Activated T-cell treated with anti-CD3 and anti-CD28 coated beads for 24 hours (primary cell): ENCODE measurements at regions not wholly inside any gene's neighbourhood (a gene's known extent, or its start where the extent isn't known, plus 50 kb on each side); places are given as distances from the start of the nearest gene placed in this dataset.

Experiments used
- DNase-seq: peaks from one replicate; pipeline ENCODE4 v3.0.0-alpha.2; 2020; ENCODE audit warnings: low read depth

DNA sequence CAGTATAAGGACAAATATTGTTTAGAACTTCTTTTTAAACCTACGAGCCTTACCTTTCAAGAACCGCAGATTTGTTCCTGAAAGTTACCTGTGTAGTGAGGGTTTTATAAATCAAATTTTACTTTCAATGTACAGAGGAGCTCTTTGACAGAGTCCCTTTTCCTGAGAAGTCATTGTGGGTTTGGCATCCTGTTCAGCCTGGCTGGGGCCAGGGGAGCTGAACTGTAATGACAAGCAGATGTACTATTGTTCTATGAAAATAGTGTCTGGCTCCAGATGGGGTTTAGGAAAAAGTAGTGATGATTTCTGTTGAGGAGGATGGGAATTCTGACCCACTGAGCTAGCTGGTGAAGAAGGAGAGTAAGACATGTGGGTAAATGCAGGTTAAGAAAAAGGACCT, 196.2 kb upstream of the PGRMC2 start:
- no peak for DNase-seq

DNA sequence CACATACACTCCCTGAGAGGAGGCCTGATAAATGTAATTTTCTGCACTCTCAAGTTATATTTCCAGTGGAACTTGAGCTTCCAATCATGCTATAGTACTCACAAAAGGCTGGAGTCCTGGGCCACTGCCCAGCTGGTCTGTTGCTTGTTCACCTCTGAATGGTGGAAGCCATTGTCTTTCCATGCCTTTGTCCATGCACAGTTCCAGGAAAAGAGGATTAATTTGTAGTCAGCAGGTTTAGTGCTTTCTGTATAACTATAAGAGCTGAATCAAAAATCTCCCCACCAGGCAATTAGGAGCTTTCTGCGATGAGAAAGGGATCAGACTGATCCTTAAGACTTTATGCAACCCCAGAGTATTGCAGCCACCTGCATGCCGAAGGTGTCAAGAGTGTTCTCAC, 195.4 kb upstream of the PGRMC2 start:
- DNase-seq: no peak

DNA sequence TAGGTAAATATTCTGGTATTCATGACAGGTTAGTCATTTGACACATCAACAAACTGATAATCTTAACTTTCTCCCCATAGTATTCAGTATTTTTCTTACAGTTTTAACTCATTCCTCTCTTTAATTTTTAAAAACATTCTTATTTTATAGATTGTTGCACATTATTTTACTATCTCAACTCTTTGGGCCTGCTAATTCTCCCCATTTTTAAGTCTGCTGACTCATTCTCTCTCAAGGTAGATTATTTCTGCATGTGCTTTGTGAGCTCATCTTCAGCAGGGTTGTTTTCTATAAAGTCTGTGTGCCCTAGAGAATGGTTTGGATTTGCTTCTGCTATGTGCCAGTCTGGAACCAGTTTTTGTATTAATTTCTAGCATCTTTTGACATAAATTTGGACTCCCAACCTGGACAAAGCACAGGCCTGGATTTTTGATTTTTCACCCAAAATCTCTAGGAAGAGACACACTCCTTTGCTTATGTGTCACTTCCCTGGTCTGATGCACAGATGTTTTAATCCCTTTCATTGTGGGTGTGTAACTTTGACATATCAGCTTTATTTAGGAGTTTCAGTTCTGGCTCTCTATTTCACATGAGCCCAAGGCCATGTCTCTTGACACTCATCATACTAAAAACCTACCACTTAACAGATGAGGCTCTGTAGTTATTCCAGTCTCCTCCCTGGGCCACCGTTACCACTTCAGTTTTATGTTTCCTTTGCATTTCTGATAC, 194.3 kb upstream of the PGRMC2 start:
- no peak for DNase-seq

DNA sequence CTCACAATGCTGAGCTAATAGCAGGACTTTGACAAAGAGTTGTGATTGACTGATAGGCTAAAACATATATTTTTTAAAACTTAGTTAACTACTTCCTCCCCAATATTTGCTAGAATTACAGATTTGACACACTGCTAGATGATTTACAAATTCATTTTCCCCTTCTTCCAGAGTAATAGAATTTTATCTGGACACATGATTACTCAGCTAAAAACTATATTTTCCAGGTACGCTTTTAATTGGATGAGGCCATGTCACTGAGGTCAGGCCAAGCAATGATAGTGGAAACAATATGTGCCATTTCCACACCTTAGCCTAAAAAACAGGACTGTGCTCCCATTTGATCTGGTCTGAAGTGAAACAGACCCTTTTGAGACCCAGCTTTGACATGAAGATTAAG, 193.3 kb upstream of the PGRMC2 start:
- no peak for DNase-seq

DNA sequence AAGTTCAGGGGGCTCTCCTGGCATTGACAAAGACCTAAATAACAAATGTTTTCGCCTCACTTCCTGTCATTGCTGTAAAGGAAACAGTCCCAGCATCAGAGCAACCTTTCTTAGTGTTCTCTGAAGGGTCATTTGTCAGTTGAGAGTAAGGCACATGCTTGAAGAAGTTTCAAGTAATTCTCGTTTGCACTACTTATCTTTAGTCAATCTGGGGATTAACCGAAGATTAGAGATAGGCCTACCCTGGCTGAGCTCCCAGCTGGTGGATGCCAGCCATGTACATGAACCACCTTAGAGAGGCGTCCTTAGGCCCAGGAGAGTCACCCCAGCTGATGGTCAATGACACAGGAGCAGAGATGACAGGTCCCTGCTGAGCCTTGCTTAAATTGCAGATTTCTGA, 189.9 kb upstream of the PGRMC2 start:
- no peak for DNase-seq

DNA sequence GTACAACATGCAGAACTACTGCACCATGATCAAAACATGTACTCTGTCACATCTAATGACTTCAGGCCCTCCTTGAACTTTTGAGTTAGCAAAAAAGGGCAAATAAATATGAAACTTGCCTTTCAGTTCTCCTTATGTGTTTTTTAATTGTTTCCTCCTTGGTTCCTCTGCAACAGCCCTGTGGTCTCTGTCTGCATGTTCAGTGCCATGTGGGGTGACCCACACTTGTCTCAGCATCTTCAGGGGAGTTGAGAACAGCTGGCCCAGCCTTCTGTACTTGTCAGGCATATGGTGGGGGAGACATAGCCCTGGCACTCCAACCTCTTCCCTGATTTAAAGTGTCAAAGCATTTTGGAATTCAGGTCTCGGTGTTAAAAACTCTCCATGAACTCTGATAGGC, 188.0 kb upstream of the PGRMC2 start:
- no peak for DNase-seq

DNA sequence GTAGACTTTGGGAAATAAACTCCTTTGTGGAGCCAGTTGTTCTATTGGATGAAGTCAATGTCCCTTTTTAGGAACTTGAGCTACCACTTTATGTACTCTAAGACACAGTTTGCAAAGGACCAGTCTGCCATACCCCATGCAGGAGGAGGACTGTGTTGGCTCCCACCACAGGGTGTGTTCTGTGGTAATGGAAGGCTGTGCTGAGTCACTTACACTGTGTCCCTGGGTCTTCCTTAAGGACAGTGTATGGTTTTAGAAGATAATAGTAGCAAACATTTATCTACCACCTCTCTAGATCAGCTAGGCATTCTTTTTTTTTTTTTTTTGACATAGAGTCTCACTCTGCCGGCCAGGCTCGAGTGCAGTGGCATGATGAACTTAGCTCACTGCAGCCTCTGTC, 184.0 kb upstream of the PGRMC2 start:
- no peak for DNase-seq

DNA sequence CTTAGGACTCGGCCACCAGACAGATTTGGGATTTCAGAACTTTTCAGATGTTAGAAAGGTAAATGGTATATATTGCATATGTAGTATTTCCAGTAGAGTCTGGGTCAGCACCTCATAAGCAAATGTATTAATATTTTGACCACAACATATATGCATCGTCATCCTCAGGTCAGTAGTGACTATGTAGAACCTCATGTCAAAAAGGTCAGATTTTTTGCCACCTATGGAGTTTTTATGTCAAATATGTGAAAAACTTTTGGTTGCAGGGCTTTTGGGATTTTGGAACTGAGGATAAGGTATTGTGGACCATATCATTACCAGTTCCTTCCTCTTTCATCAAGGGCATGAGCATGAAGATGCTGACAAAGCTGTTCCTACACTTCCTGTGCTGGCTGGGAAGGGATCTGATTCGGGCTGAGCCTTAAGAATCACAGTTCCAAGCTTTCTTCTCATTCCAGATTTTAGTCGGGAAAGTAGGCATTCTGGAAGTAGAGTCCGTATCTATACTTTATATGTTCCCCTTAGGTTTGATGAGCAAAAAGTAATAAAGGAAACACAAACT, 183.0 kb upstream of the PGRMC2 start:
- no peak for DNase-seq

DNA sequence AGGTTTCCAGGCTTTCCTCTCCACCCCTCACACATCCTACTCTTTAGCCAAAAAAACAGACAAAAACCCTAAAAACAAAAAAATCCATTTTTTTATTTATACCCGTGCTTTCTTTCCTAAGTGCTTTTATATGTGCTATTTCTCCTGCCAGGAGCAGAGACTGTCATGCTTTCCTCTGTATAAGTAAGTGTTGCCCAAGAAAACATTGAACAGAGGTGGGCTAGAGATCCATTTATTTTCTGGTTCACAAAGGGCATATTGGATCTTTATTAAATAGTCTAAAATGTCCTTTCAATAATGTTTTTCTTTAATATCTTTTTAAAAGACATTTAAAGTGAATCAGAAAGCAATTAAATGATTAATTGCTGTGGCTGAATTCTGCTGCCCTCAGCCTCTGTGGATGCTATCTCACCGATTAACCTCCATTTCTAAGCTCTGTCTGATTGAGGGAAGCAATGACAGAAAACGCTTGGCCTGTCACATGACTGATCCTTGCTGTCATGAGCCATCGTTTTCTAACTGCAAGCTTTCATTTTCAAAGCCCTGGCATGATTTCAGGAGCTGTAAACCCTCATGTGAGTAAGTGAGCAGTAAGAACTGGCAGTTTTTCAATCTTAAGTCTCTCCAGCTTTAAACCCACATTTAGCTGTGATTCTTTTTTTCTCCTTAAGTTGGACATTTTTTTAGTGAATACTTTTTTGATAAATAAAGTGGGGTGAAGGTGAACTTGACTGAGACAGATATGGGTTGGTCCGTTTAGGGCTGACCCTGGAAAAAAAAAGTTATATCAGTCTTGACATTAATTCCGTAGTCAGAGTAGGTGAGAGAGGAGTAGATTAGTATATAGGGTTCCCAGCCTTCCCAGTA, 180.7 kb upstream of the PGRMC2 start:
- DNase-seq: no peak

DNA sequence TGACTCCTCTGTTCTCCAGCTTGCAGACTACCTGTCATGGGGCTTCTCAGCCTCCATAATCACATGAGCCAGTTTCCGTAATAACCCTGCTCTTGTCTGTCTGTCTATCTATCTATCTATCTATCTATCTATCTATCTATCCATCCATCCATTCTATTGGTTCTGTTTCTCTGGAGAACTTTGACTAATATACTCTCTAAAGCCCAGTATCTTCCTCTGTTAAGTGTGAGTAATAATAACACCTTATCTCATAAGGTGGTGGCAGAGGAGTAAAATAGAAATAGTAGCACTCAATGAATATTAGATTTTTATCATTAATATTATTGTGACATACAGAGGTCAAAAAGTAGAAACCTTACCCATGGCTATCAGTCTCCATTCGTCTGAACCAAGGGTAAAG, 177.9 kb upstream of the PGRMC2 start:
- no peak for DNase-seq

DNA sequence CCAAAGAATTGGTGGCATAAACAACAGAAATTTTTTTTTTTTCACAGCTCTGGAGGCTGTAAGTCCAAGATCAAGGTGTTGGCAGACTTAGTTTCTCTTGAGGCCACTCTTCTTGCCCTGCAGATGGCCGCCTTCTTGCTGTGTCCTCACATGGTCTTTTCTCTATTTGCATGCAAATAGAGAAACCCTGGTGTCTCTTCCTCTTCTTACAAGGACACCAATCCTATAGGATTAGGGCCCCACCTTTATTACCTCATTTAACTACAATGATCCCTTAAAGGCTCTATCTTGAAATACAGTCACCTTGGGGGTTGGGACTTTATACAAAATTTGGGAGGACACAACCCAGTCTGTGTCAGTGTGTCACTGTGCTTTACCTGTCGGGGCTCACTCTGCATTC, 175.4 kb upstream of the PGRMC2 start:
- DNase-seq: no peak

DNA sequence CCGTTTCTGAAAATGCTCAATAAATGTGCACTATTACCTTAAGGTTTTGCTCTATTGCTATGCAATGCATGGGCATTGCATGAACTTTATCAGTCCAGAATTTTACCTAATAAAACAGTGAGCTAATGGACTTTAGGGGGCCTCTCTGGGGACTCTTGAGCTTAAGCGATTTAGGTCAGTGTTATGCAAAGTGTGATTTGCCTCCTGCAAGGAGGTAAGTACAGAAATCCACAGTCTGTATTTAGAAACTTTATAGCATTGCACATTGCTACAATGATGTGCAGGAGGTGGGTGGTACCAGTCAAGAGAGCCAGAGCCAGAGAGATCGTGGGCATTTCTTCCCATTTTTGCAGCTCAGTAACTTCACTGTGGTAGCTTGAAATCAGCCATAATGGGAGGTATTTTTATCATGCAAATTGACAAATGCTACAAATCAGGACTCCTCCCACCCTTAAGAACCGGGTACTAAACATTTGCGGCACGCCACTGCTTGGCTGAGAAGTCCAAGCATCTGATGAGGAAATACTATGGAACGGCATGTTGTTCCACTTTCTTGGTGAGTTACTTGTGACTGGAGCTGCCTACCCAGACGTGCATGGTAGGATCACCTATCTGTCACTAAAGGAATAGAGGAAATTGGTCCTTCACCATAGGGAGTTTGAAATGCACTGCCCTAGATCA, 174.6 kb upstream of the PGRMC2 start:
- DNase-seq: no peak

DNA sequence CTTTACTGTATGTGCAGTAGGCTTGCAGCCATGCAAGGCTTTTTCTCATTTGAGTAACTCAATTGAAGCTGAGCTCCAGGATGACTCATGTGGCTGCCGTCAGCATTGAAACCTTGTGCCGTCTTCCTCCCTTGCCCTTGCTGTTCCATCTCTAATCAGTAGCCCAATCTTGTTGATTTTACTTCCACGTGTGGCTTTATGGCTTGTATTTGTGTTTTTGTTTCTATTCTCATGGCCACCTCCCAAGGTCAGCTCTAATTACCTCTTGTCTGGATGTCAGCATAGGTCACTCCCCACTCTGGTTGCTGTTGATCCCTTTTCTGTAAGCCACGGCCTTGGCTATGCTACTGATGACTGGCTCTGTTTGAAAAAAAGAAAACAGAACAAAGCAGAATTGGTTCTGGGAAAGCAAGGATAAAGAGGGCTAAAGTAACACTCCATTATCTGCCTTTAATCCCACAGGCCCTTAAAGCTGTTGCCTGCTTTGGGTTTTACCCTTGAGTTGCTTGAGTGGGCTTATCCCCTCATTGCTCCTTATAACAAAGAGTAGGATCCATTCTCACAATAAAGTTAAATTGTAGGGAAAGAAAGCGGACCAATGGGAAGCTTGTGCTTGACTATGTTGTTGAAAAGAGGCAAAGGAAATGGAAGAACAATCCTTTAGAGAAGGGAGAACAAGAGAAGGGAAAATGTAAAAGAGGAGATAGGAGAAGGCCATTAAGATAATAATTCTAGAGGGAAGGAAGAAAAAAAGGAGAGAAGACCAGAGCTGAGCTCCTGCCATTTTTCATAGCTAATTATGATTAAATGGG, 173.9 kb upstream of the PGRMC2 start:
- no peak for DNase-seq

DNA sequence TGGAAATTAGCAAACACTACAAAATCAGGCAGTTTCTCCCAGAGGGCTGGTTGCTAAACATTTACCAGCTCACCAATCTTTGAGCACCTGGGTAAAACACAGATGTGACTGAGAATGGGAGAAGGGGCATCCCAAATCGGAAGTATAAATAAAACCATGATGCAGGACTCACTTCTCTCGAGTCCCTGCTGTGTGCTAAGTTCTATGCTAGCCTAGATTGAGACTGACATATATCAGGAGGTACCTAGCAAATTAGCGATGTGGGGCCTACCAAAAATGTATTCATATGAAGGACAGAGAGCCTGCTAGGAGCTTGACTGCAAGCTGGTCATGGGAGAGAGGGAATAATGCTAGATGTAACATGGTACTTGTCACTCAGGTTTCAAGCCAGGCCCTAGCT, 171.9 kb upstream of the PGRMC2 start:
- DNase-seq: no peak

DNA sequence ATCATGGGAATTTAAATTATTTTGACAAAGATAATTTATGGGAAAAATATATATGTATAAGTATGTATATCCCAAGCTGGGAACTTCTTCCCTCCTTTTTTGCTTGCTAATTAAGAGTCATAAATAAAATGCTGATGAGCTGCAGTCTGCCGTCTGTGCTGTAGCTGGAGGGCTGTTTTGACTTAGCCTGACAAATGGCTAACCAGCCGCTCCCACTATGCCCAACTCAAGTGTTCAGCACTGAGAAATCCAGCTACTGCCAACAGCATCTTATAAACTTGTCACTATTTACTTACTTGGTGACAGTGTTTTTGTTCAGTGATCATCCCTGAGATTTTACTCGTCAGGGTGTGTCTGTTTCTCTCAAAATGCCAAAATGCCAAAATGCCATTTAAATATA, 171.2 kb upstream of the PGRMC2 start:
- DNase-seq: no peak

DNA sequence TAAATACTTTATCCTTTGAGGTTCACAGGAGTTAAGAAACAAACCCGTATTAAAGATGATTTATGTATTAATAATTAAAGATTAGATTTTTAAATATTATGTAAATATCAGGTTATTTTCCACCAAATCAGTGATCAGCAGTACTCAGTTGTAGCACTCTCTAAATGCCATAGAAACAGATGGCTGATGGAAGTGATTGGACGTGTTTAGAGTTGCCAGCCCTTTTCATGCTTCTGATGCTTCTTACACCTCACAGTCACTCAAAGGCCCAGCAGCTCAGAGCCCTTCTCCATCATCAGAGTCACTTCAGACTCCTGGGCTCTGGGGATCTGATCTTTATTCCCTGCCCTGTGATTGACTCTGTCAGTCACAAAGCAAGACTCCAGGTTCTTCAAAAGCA, 170.1 kb upstream of the PGRMC2 start:
- DNase-seq: no peak

DNA sequence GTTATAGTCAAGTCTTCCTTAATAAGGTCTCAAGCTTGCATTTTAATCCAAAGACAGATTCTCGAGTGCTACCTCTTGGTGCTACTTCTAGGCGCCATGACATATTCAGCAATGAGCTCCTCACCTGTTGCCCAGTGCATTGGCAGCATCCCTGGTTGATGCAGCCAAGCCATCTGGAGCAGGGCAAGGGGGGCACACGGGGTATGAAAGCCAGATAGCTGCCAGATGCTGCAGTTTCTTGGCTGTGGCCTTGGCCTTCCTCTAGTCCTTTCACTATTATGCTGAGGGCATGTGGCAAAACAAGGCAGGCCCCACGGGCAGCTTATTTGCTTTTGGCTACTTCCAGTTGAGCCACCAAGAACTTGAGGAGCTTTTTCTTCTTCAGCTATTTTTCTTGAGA, 168.6 kb upstream of the PGRMC2 start:
- no peak for DNase-seq

DNA sequence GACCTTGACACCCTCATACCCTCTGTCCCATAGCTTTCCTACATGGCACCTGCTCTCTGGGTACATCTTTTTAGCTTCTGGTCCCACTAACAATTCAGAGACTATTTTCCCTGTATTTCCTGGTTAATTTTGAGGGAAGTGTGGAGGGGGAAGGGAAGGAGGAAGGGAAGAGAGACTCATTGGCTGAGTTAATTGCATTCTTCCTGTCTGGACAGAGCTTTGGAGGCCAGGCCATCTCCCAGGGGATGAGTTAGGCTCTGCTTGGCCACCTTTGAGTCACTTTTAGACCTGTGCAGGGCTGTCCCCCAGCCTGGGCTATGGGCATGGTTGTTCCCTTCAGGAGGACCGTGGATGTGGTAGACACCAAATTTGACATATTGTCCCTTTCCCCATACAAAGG, 167.9 kb upstream of the PGRMC2 start:
- DNase-seq: no peak

DNA sequence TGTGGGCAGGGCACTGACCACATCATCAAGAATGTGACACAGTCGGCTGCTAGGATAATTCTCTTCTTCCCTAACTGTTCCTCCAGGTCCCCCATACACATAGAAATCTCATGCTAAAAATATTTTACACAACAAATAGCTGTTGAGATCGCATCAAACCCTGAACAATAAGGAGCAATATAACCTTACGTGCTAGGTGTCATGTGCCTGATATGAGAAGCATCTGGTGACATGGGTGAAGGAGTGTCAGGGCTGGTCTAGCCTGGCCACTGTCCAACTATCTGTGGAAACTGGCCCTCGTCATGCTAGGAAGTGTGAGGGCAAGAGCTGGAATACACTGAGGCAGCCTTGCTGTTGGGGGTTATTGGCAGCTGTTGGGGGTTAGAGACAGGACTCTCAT, 167.3 kb upstream of the PGRMC2 start:
- no peak for DNase-seq

DNA sequence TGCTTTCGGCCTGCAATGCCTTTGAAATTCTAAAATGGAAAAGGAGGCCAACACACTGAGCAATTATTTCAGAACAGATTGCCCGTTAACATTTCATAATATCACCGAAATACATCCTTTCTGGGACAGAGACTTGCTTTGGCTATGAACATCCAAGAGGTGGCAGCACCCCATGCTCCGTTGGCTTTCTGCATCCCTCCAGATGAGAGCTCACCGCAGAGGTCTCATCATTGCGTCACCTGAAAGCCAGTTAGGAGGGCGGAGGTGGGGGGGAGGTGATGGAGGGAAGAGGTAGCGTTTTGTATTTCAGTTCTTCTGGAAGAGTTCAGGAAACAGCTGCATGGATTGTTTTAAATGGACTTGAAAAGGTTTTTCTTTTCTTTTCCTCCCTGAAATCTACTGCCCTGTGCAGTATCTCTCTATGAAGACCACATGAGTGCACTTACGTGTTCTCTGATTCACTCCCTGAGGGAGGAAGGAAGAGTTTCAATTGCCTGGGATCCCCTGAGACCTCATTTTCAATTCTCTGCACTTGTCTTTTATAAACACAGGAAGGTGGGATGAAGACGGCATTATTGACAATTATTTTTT, 166.8 kb upstream of the PGRMC2 start:
- peak; percentile 63 for DNase-seq

DNA sequence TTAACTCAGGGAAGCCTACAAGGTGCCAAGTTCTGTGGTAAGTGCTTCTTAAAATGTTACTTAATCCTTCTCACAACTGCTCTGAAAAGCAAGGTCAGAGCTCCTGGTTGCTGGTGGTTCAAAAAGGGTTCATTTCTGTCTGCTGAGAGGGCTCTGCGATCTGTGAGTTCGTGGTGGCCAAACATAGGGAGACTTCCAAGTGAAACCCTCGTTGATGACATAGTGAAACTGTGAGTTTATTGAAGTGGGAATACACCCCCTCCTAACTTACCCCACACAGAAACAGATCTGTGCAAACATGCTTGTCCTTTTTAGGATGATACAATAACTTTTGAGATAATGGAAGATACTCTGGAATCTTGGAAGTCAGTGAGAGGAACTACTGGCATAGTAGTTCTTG, 164.8 kb upstream of the PGRMC2 start:
- no peak for DNase-seq
